Mesodermal cell (in vitro differentiated cells): ENCODE measurements at regions not wholly inside any gene's neighbourhood (a gene's known extent, or its start where the extent isn't known, plus 50 kb on each side); places are given as distances from the start of the nearest gene placed in this dataset.

Source experiments
- H3K27ac ChIP-seq: 2 replicates; pipeline ENCODE4 v1.7.0; 2013; ENCODE audit warnings: mild to moderate bottlenecking, low read depth, low read length, moderate library complexity; ENCODE audit not compliant: severe bottlenecking
- H3K36me3 ChIP-seq: 2 replicates; pipeline ENCODE4 v1.7.1; 2013; ENCODE audit warnings: mild to moderate bottlenecking, low read length, moderate library complexity; ENCODE audit not compliant: control insufficient read depth, insufficient read depth
- H3K4me1 ChIP-seq: one replicate; pipeline ENCODE4 v1.7.1; 2013; ENCODE audit warnings: mild to moderate bottlenecking, low read length; ENCODE audit not compliant: insufficient read depth, control insufficient read depth, poor library complexity, severe bottlenecking
- H3K4me3 ChIP-seq: 2 replicates; pipeline ENCODE4 v1.7.0; 2013; ENCODE audit warnings: low read length, control low read depth, mild to moderate bottlenecking; ENCODE audit not compliant: insufficient read depth, poor library complexity, severe bottlenecking; ENCODE audit errors: extremely low read depth
- H3K9me3 ChIP-seq: 2 replicates; pipeline ENCODE4 v1.7.1; 2013; ENCODE audit warnings: mild to moderate bottlenecking, low read length, moderate library complexity; ENCODE audit not compliant: control insufficient read depth
- WGBS, 2 experiments: methylation state at CpG; one replicate each; pipeline ENCODE4 v1.1.5; 2013; ENCODE audit warnings: missing lambda C conversion rate in 2 of 2; ENCODE audit not compliant: insufficient coverage in 2 of 2; 5-methylcytosine and 5-hydroxymethylcytosine counted together

DNA sequence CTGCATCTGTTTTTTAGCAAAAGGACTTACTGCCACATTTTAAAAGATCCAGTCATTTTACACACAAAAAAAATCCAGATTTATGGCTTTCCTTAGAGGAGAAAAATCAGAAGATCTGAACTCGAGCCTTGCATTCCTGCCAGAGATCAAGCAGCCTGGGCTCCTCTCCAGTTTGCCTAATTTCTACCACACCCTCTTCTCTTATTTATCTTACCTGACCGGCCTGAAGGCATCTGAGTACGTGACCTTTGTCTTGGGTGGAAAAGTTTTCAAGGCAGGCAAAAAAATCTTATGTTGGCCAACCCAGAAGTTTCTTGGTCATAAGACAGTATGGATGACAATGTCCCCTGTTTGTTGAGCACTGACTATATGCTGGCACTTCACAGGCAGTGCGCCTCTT, 60.3 kb downstream of the CHRD start:
- WGBS, 2 experiments: 89 to 96% methylated on average over 3 of the region's 4 CpGs
- Histone ChIP-seq H3K9me3 (peaks cover 4% of the 10 kb centered on the region), H3K4me3 (no peak overlapping the region), H3K36me3 (no peaks in the 10 kb centered on the region), H3K27ac (no peak overlapping the region), H3K4me1 (no peaks in the 10 kb centered on the region)

DNA sequence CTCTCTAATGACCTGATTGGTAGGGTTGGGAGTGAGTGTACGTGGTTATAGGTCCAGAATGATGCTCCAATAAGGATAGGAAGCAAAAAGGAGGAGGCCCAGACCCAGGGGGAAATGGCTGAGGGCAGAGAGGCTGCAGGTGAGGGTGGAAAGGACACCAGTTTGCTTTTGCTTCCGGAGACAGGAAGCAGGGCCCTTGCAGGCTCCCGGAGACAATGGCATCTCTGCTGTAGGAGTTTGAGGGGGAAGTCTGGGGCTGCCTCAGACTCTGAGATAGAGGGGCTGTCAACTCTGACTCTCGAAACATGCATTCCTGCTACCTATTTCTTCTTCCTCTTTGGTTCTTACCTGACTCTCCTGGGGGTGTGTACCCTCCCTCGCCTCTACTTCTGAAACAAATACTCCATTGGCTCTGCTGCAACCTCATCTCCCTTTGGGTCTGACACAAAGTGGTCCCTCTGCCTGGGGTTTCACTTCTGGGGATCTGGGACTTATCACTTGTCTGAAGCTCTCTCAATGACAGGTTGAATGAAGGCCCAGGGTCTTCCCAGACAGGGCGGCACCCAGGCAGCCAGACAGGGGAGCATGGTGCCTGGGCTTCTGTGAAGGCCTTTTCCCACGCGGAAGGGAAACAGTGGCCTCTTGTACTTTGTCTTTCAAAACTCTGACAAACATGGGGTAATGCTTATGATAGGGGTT, 61.5 kb downstream of the CHRD start:
- Histone ChIP-seq H3K4me1 (no peaks in the 10 kb centered on the region), H3K9me3 (peaks cover 4% of the 10 kb centered on the region), H3K27ac (peak overlapping the region; percentile 0), H3K36me3 (no peaks in the 10 kb centered on the region), H3K4me3 (no peak overlapping the region)
- 75 to 100% methylated on average over 3 to 8 of the region's 8 CpGs for WGBS, 2 experiments

DNA sequence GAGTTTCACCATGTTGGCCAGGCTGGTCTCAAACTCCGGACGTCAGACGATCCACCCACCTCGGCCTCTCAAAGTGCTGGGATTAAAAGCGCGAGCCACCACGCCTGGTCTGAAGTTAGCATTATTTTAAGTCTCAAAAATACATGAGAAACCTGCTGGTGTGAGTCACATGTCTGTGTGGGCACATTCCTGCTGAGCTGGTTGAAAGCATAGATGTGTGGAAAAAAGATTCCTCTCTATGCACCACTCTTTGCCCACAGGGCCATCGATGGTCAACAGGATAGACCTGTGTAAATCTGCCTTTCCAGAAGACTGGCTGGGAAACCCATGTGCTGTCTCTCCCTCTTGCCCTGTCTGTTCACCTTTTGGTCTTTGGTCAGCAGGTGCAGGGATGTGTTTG, 63.5 kb downstream of the CHRD start:
- peaks cover under 1% of the 10 kb centered on the region for H3K4me1 ChIP-seq
- peaks cover 4% of the 10 kb centered on the region for H3K9me3 ChIP-seq
- H3K4me3 ChIP-seq: no peak overlapping the region
- no peak overlapping the region for H3K27ac ChIP-seq
- no peaks in the 10 kb centered on the region for H3K36me3 ChIP-seq
- 92 to 96% methylated on average over 8 of the region's 8 CpGs for WGBS, 2 experiments

DNA sequence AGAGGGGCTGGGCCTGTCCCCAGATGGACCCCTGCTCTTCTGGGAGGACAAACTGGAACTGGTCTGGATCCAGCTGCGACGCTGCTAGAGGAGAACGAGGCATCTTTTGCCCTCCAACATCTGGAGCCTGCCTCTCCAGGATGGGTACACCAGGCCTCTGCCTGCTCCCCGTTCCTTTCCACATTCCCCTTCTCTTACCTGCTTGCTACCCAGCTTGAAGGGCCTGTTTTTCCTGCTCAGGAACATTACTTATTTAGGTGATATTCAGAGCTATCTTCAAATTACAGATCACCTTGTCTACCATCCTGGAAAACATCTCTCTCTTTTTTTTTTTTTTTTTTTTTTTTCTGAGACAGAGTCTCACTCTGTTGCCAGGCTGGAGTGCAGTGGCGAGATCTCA, 64.0 kb downstream of the CHRD start:
- no peak overlapping the region for H3K4me3 ChIP-seq
- H3K4me1 ChIP-seq: peaks cover 5% of the 10 kb centered on the region
- WGBS, 2 experiments: 93 to 97% methylated on average over 4 of the region's 5 CpGs
- no peaks in the 10 kb centered on the region for H3K9me3 ChIP-seq
- no peaks in the 10 kb centered on the region for H3K36me3 ChIP-seq
- H3K27ac ChIP-seq: no peak overlapping the region

DNA sequence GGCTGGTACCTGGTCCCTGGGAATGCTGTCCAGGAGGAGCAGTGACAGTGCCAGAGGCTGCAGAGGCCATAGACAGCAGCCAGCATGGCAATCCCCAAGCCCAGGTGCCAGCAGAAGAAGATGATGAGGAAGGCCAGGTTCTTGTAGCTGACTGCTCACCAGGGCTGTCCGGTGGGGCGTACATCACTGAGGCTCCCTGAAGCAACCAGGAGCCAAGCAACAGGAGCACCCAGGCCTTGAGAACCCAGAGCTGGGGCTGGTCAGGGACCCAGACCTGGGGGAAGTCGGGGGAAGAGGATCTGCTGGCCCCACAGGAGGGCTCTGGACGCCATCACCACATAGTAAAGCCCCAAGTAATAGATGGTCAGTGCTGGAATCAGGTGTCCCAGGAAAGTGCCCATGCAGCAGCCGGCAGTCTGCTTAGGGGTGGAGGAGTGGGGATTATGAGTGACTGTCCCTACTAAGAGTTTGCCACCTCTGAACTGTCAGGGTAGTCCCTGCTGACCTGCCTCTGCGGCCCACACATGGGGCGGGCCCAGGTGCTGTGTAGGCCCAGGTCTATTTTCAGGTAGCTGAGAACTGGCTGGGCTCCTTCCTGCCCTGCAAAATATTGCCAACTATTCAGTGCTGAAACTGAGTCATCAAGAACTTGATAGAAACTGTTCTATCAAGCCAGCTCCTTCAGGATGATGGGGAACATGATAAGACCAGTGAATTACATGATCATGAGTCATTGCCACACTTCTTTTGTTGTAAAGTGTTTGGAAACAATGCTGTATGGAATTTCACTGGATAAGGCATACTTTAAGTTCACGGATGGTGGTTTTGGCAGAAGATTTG, 68.7 kb downstream of the CHRD start:
- WGBS, 2 experiments: 84 to 91% methylated on average over 5 to 8 of the region's 8 CpGs
- Histone ChIP-seq H3K27ac (peak overlapping the region; percentile 75), H3K4me1 (peaks cover 5% of the 10 kb centered on the region)

DNA sequence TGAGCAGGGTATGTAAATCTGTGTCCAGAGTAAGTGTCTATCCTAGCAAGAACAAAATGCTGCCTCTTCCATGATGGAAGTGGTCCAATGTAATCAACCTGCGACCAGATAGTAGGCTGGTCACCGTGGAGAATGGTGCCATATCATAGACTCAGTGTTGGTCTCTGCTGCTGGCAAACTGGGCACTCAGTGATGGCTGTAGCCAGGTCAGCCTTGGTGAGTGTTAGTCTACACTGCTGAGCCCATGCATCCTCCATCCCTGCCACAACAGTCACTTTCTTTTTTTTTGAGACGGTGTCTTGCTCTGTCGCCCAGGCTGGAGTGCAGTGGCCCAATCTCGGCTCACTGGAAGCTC, 69.3 kb downstream of the CHRD start:
- WGBS, 2 experiments: 89 to 95% methylated on average over 2 to 5 of the region's 5 CpGs
- Histone ChIP-seq H3K4me3 (no peak overlapping the region), H3K36me3 (no peaks in the 10 kb centered on the region), H3K27ac (peak overlapping the region; percentile 75), H3K4me1 (peaks cover 5% of the 10 kb centered on the region), H3K9me3 (no peaks in the 10 kb centered on the region)

More for the DNA sequence above, 68.7 kb downstream of the CHRD start:
- H3K9me3 ChIP-seq: no peaks in the 10 kb centered on the region
- no peaks in the 10 kb centered on the region for H3K36me3 ChIP-seq
- H3K4me3 ChIP-seq: no peak overlapping the region

DNA sequence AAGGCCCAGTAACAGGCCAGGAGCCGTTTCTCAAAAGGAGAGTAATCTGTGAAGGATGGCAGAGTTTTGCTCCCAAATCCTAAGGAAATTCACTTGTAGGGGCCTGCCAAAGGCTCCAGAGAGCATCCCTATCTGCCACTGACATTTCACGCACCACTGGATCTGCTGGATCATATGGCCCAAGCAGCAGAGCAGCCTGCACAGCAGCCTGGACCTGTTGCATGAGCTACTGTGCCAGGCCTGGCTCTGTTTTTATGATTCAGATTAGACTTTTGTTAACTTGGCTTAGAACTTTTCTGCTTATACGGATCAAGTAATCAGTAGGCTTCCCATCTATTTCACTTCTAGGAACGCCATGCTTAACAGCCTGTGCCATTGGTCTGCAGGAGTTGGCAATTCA, 70.7 kb downstream of the CHRD start:
- no peak overlapping the region for H3K4me3 ChIP-seq
- no peaks in the 10 kb centered on the region for H3K9me3 ChIP-seq
- no peaks in the 10 kb centered on the region for H3K36me3 ChIP-seq
- peaks cover 5% of the 10 kb centered on the region for H3K4me1 ChIP-seq
- no peak overlapping the region for H3K27ac ChIP-seq
- 93 to 97% methylated on average over 4 of the region's 4 CpGs for WGBS, 2 experiments

DNA sequence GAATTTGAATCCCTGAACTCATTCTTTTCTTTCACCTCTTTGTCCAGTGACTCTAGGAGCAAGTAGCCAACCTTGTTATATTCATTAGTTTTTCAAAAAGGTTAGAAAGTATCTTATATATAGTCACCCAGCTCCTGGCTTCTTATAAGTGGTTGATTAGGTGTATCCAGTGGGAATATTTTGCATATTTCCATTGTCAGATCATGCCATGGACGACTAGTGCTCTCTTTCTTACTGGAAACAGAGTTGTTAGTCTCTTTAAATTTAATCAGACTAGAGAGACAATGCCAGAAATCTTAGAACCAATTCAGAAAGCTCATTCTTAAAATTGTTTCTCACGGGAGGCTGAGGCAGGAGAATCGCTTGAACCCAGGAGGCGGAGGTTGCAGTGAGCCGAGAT, 73.4 kb downstream of the CHRD start:
- WGBS, 2 experiments: no CpG with 5 or more reads among the region's 5 CpGs
- no peaks in the 10 kb centered on the region for H3K9me3 ChIP-seq
- peaks cover 5% of the 10 kb centered on the region for H3K4me1 ChIP-seq
- no peaks in the 10 kb centered on the region for H3K36me3 ChIP-seq
- no peak overlapping the region for H3K27ac ChIP-seq
- no peak overlapping the region for H3K4me3 ChIP-seq

DNA sequence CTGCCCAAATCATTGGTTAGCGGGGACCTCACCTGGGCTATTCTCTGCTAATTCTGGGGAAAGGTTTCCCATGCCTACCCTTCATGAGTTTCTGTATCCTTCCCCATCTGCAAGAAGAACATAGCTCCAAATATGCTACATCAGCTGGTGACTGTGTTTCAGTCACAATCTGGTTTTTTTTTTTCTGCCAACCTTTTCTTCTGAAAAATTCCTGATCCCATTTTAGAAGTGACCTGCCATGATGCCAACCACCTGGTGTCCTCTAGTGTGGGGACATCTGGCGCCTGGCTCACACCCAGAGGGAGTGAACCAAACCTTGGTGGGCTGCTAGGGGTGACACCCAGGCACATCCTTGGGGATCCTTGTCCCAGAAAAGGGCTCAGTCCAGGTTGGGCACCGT, 76.1 kb downstream of the CHRD start:
- H3K4me1 ChIP-seq: no peaks in the 10 kb centered on the region
- H3K27ac ChIP-seq: no peak overlapping the region
- no peak overlapping the region for H3K4me3 ChIP-seq
- no peaks in the 10 kb centered on the region for H3K36me3 ChIP-seq
- H3K9me3 ChIP-seq: no peaks in the 10 kb centered on the region
- 88 to 97% methylated on average over 3 of the region's 3 CpGs for WGBS, 2 experiments

DNA sequence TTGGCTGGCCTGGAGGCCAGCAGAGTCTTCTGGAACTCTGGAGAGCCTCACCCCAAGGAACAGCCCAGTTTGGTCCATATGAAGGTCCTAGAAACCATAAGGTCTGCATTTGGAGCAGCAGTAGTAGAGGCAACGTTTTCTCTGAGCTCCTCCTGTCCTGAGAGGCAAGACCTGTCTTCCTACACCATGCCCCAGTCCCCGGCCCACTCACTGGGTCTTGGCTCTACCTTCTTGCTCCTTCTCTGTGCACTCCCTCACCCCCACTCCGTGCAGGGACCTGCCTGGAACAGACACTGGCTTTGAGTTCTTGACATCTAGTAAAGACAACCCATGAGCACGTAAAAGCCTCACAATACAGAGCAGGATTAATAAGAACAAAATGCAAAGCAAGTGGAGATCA, 76.6 kb downstream of the CHRD start:
- H3K27ac ChIP-seq: no peak overlapping the region
- H3K36me3 ChIP-seq: no peaks in the 10 kb centered on the region
- no peaks in the 10 kb centered on the region for H3K4me1 ChIP-seq
- WGBS, 2 experiments: 85 to 90% methylated on average over 2 to 4 of the region's 4 CpGs
- H3K4me3 ChIP-seq: no peak overlapping the region
- no peaks in the 10 kb centered on the region for H3K9me3 ChIP-seq

DNA sequence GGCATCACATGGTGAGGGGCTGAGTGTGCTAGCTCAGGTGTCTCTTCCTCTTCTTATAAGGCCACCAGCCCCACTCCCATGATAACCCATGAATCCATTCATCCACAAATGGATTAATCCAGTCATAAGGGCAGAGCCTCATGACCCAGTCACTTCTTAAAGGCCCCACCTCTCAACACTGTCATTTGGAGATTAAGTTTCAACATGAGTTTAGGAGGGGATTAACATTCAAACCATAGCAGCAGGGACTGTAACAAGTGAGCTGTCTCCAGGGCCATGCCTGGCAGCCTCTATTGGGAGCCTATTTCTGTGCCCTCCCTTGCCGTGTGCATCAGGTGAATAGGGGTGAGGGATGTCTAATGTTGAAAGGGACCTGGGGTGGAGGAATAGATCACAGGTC, 77.5 kb downstream of the CHRD start:
- H3K36me3 ChIP-seq: no peaks in the 10 kb centered on the region
- no peaks in the 10 kb centered on the region for H3K4me1 ChIP-seq
- no peaks in the 10 kb centered on the region for H3K9me3 ChIP-seq
- H3K27ac ChIP-seq: no peak overlapping the region
- whole genome bisulfite sequencing, 2 experiments: 80 to 92% methylated on average over 1 of the region's 1 CpG
- no peak overlapping the region for H3K4me3 ChIP-seq
